Right lobe of liver (tissue), 4 donors: ENCODE measurements at regions not wholly inside any gene's neighbourhood (a gene's known extent, or its start where the extent isn't known, plus 50 kb on each side); places are given as distances from the start of the nearest gene placed in this dataset.

Experiments used
- CTCF ChIP-seq, 4 donors: fragments of 200-600 bp in 3 of 4; fragments of 450-650 bp in 1 of 4; IDR thresholded peaks; one replicate each; pipeline versions ENCODE4 v1.5.1 to v1.8.0; 2016 to 2022; ENCODE audit warnings: antibody characterized with exemption in 4 of 4, mild to moderate bottlenecking in 2 of 4
- POLR2A ChIP-seq: fragments of 450-650 bp; IDR thresholded peaks from one replicate; pipeline ENCODE4 v1.6.1; 2017; ENCODE audit warnings: antibody characterized with exemption, mild to moderate bottlenecking
- donor health status: DM: no; HTN: no; CAD: no.
- donor health status: DM: no; HTN: no; CAD: no.
- donor health status: DM: no; HTN: yes; CAD: no.

- TF ChIP-seq CTCF (IDR thresholded peaks at IDR 0.05) = no peak
- TF ChIP-seq POLR2A = no peak
Observed at GRCh38 chr14:96702831-96703230, 94.4 kb upstream of the VRK1 start.
